ENCODE measurements at regions not wholly inside any gene's neighbourhood (a gene's known extent, or its start where the extent isn't known, plus 50 kb on each side); places are given as distances from the start of the nearest gene placed in this dataset.

GRCh38 chr12:24386836-24387235, 437.4 kb upstream of the SOX5 start:
- no peak overlapping the region for H3K4me3 ChIP-seq
- H3K27me3 ChIP-seq: no peaks in the 10 kb centered on the region
- DNase-seq (ENCODE audit: low spot score in 2 of 2): no peak
- H3K36me3 ChIP-seq: no peaks in the 10 kb centered on the region
- no peaks in the 10 kb centered on the region for H3K4me1 ChIP-seq
- H3K9me3 ChIP-seq: peaks cover 0 to 8% of the 10 kb centered on the region in 2 donors
- no peak overlapping the region for H3K27ac ChIP-seq
- intact Hi-C loops (cut with DNase I; ENCODE audit: low total_unique reads): no loop called here
- no peak for TF ChIP-seq CTCF (IDR thresholded peaks at IDR 0.05)
- TF ChIP-seq POLR2A (IDR thresholded peaks at IDR 0.05): no peak
- TF ChIP-seq POLR2AphosphoS5 (IDR thresholded peaks at IDR 0.05): no peak

- H3K9me3 ChIP-seq: no peaks in the 10 kb centered on the region
- H3K4me1 ChIP-seq: no peaks in the 10 kb centered on the region
- DNase-seq (ENCODE audit: low spot score in 2 of 2): no peak
- no peaks in the 10 kb centered on the region for H3K36me3 ChIP-seq
- H3K27ac ChIP-seq: no peak overlapping the region
- TF ChIP-seq POLR2A (IDR thresholded peaks at IDR 0.05) (no peak), CTCF (IDR thresholded peaks at IDR 0.05) (no peak)
- no peak overlapping the region for H3K4me3 ChIP-seq
- intact Hi-C loops (cut with DNase I; ENCODE audit: low total_unique reads): no loop called here
- no peaks in the 10 kb centered on the region for H3K27me3 ChIP-seq
Observed at GRCh38 chr12:24381790-24382189, 432.3 kb upstream of the SOX5 start.

GRCh38 chr12:24379861-24380521, 430.5 kb upstream of the SOX5 start:
- no peaks in the 10 kb centered on the region for H3K36me3 ChIP-seq
- H3K4me3 ChIP-seq: no peak overlapping the region
- no peak overlapping the region for H3K27ac ChIP-seq
- TF ChIP-seq CTCF (IDR thresholded peaks at IDR 0.05) (no peak), POLR2AphosphoS5 (IDR thresholded peaks at IDR 0.05) (no peak), POLR2A (IDR thresholded peaks at IDR 0.05) (no peak)
- no peaks in the 10 kb centered on the region for H3K4me1 ChIP-seq
- H3K9me3 ChIP-seq: no peaks in the 10 kb centered on the region
- intact Hi-C loops (cut with DNase I; ENCODE audit: low total_unique reads): no loop called here
- DNase-seq (ENCODE audit: low spot score in 2 of 2): no peak
- H3K27me3 ChIP-seq: no peaks in the 10 kb centered on the region

GRCh38 chr12:24379433-24379832, 430.0 kb upstream of the SOX5 start:
- H3K4me1 ChIP-seq: no peaks in the 10 kb centered on the region
- DNase-seq (ENCODE audit: low spot score in 2 of 2): no peak
- H3K4me3 ChIP-seq: no peak overlapping the region
- H3K27ac ChIP-seq: no peak overlapping the region
- intact Hi-C loops (cut with DNase I; ENCODE audit: low total_unique reads): no loop called here
- H3K27me3 ChIP-seq: no peaks in the 10 kb centered on the region
- H3K36me3 ChIP-seq: no peaks in the 10 kb centered on the region
- H3K9me3 ChIP-seq: no peaks in the 10 kb centered on the region
- TF ChIP-seq CTCF (IDR thresholded peaks at IDR 0.05) (no peak), POLR2AphosphoS5 (IDR thresholded peaks at IDR 0.05) (no peak), POLR2A (IDR thresholded peaks at IDR 0.05) (no peak)

- intact Hi-C loops (cut with DNase I; ENCODE audit: low total_unique reads): no loop called here
- H3K4me1 ChIP-seq: no peaks in the 10 kb centered on the region
- no peak overlapping the region for H3K27ac ChIP-seq
- no peaks in the 10 kb centered on the region for H3K36me3 ChIP-seq
- no peak overlapping the region for H3K4me3 ChIP-seq
- TF ChIP-seq CTCF (IDR thresholded peaks at IDR 0.05) (no peak), POLR2AphosphoS5 (IDR thresholded peaks at IDR 0.05) (no peak), POLR2A (IDR thresholded peaks at IDR 0.05) (no peak)
- no peaks in the 10 kb centered on the region for H3K27me3 ChIP-seq
- no peak for DNase-seq (ENCODE audit: low spot score in 2 of 2)
- H3K9me3 ChIP-seq: no peaks in the 10 kb centered on the region
Observed at GRCh38 chr12:24378548-24379407, 429.3 kb upstream of the SOX5 start.

Measured in breast epithelium (tissue), 4 donors.